ENCODE measurements at regions not wholly inside any gene's neighbourhood (a gene's known extent, or its start where the extent isn't known, plus 50 kb on each side); places are given as distances from the start of the nearest gene placed in this dataset.

GRCh38 chr4:120452536-120452935 is 385.9 kb upstream of the MAD2L1 start:
- no peak for TF ChIP-seq POLR2A (IDR thresholded peaks at IDR 0.05)
- no peak for TF ChIP-seq CTCF (IDR thresholded peaks at IDR 0.05)
